ENCODE measurements at regions not wholly inside any gene's neighbourhood (a gene's known extent, or its start where the extent isn't known, plus 50 kb on each side); places are given as distances from the start of the nearest gene placed in this dataset.

GRCh38 chr5:156271569-156271968 is 55.4 kb upstream of the SGCD start:
- intact Hi-C loops (cut with micrococcal nuclease), result no loop called here

GRCh38 chr5:156272139-156272538 is 54.8 kb upstream of the SGCD start:
- ATAC-seq (no peak), DNase-seq (ENCODE audit: low read depth, low spot score) (no peak)
- no TSS peak for BruUV-seq (replicated peaks)
- Histone ChIP-seq H3K4me3 (replicated peaks in 1 of 2; ENCODE audit: low read depth in 1 of 2, low read length in 2 of 2) (no peak overlapping the region), H4K20me1 (ENCODE audit: insufficient read depth) (no peaks in the 10 kb centered on the region), H2AFZ (ENCODE audit: low read depth, low read length, poor library complexity, severe bottlenecking) (no peak overlapping the region), H3K27ac (ENCODE audit: low read depth, low read length) (no peak overlapping the region), H3K27me3 (ENCODE audit: insufficient read depth, low read length) (no peaks in the 10 kb centered on the region), H3K4me1 (ENCODE audit: control insufficient read depth in 1 of 2, insufficient read depth in 2 of 2, low read length in 2 of 2) (no peaks in the 10 kb centered on the region), H3K79me2 (ENCODE audit: insufficient read depth, low read length) (no peaks in the 10 kb centered on the region), H3K9me2 (ENCODE audit: insufficient read depth) (no peaks in the 10 kb centered on the region), H3K4me2 (ENCODE audit: low read length) (no peak overlapping the region), H3K36me3 (ENCODE audit: control insufficient read depth in 1 of 2, insufficient read depth in 2 of 2, low read length in 2 of 2) (no peaks in the 10 kb centered on the region), H3K9ac (ENCODE audit: low read length) (no peak overlapping the region), H3K9me3 (ENCODE audit: control insufficient read depth in 1 of 2, insufficient read depth in 1 of 2, low read depth in 1 of 2, low read length in 2 of 2) (peaks cover 0 to 5% of the 10 kb centered on the region in 2 experiments; a peak in 2 of 4 replicates)
- RAD21 ChIA-PET (ENCODE audit: low non-redundant PET in 1 of 2, low total read pairs in 2 of 2, uncharacterized antibody in 2 of 2, unreplicated experiment in 2 of 2), result no interaction called here
- TF ChIP-seq SP1 (IDR thresholded peaks at IDR 0.05; ENCODE audit: low read depth) (no peak), EZH2phosphoT487 (IDR thresholded peaks at IDR 0.05; ENCODE audit: borderline replicate concordance) (no peak), POLR2A (IDR thresholded peaks at IDR 0.05; ENCODE audit: borderline replicate concordance, extremely low read depth, insufficient read depth, insufficient read length) (no peak), CEBPB (IDR thresholded peaks at IDR 0.05; ENCODE audit: low read depth) (no peak), MAX (IDR thresholded peaks at IDR 0.05) (no peak), ZBTB33 (IDR thresholded peaks at IDR 0.05; ENCODE audit: extremely low read depth, insufficient replicate concordance, low read length) (no peak), SRF (IDR thresholded peaks at IDR 0.05; ENCODE audit: low read depth) (no peak), REST (IDR thresholded peaks at IDR 0.05; ENCODE audit: low read depth) (no peak), ELF1 (IDR thresholded peaks at IDR 0.05; ENCODE audit: borderline replicate concordance, low read depth) (no peak)
- CTCF ChIA-PET, result no interaction called here
- POLR2A ChIA-PET, result no interaction called here
- intact Hi-C loops (cut with micrococcal nuclease), result no loop called here

More at GRCh38 chr5:156271569-156271968, 55.4 kb upstream of the SGCD start:
- Histone ChIP-seq H3K27ac (ENCODE audit: low read depth, low read length) (no peak overlapping the region), H3K9ac (ENCODE audit: low read length) (no peak overlapping the region), H3K27me3 (ENCODE audit: insufficient read depth, low read length) (no peaks in the 10 kb centered on the region), H3K36me3 (ENCODE audit: control insufficient read depth in 1 of 2, insufficient read depth in 2 of 2, low read length in 2 of 2) (no peaks in the 10 kb centered on the region), H2AFZ (ENCODE audit: low read depth, low read length, poor library complexity, severe bottlenecking) (no peak overlapping the region), H3K9me3 (ENCODE audit: control insufficient read depth in 1 of 2, insufficient read depth in 1 of 2, low read depth in 1 of 2, low read length in 2 of 2) (peaks cover under 1 to 5% of the 10 kb centered on the region in 2 experiments; a peak in 2 of 4 replicates), H3K4me2 (ENCODE audit: low read length) (no peak overlapping the region), H3K4me3 (replicated peaks in 1 of 2; ENCODE audit: low read depth in 1 of 2, low read length in 2 of 2) (no peak overlapping the region), H3K9me2 (ENCODE audit: insufficient read depth) (no peaks in the 10 kb centered on the region), H3K4me1 (ENCODE audit: control insufficient read depth in 1 of 2, insufficient read depth in 2 of 2, low read length in 2 of 2) (no peaks in the 10 kb centered on the region), H3K79me2 (ENCODE audit: insufficient read depth, low read length) (no peaks in the 10 kb centered on the region), H4K20me1 (ENCODE audit: insufficient read depth) (no peaks in the 10 kb centered on the region)
- TF ChIP-seq EZH2 (IDR thresholded peaks at IDR 0.05) (no peak), EGR1 (IDR thresholded peaks at IDR 0.05; ENCODE audit: low read depth) (no peak), JUND (IDR thresholded peaks at IDR 0.05) (no peak), MAX (IDR thresholded peaks at IDR 0.05) (no peak), POLR2AphosphoS5 (IDR thresholded peaks at IDR 0.05; ENCODE audit: low read depth, low read length) (no peak)
- ATAC-seq (no peak), DNase-seq (ENCODE audit: low read depth, low spot score) (no peak)
- BruUV-seq (replicated peaks), result no TSS peak
- CTCF ChIA-PET, result no interaction called here
- RAD21 ChIA-PET (ENCODE audit: low non-redundant PET in 1 of 2, low total read pairs in 2 of 2, uncharacterized antibody in 2 of 2, unreplicated experiment in 2 of 2), result no interaction called here
- POLR2A ChIA-PET, result no interaction called here
